HepG2 (cell line): ENCODE measurements at regions not wholly inside any gene's neighbourhood (a gene's known extent, or its start where the extent isn't known, plus 50 kb on each side); places are given as distances from the start of the nearest gene placed in this dataset.

ENCODE experiments used
- ATAC-seq: fragments of 200-7000 bp; cut with Tn5 transposase; 3 replicates; pipeline ENCODE4 v1.9.1; 2020; ENCODE audit warnings: mild to moderate bottlenecking, moderate library complexity
- BruUV-seq: library from RNA; stranded (reverse); fragments of 400-500 nt; replicated peaks from 2 replicates; lab custom pipeline; 2021; lab: Mats Ljungman, UMichigan
- CTCF ChIA-PET: fragments of 300-600 bp; formaldehyde crosslinking; extraction: SDS; loops from one replicate; lab custom pipeline; 2021; ENCODE audit warnings: low total read pairs, inconsistent platforms, low intra/inter-chr PET ratio; lab: Yijun Ruan, JAX
- POLR2A ChIA-PET: fragments of 350-600 bp; sonication (Branson Sonifier 250); formaldehyde crosslinking; loops from one replicate; lab custom pipeline; 2020; ENCODE audit warnings: antibody characterized with exemption, inconsistent platforms; lab: Yijun Ruan, JAX
- DNase-seq: peaks from one replicate; pipeline ENCODE4 v3.0.0-alpha.2; 2015; ENCODE audit warnings: low spot score
- FAIRE-seq: peaks from 3 replicates; lab custom pipeline; 2011; peaks lifted over from hg19 to GRCh38; lab: Jason Lieb, UNC
- H2AFZ ChIP-seq: one replicate; pipeline ENCODE4 v1.6.1; 2011; ENCODE audit warnings: low read length, inconsistent platforms
- H3K27ac ChIP-seq: fragments of 300-600 bp; 3 replicates; pipeline ENCODE4 v1.8.0; 2011; ENCODE audit warnings: mixed run types, mild to moderate bottlenecking, mixed read lengths, low read length, inconsistent platforms; ENCODE audit not compliant: insufficient read depth; ENCODE audit errors: extremely low read length
- H3K27me3 ChIP-seq, 2 experiments: fragments of 200-600 bp in 1 of 2; 2 replicates in 1 of 2; 3 replicates in 1 of 2; pipeline versions ENCODE4 v1.6.0 to v1.8.0; 2011; ENCODE audit warnings: low read length in 2 of 2, mild to moderate bottlenecking in 2 of 2, moderate library complexity in 2 of 2, inconsistent platforms in 1 of 2; ENCODE audit not compliant: insufficient read depth in 2 of 2, control insufficient read depth in 1 of 2
- H3K36me3 ChIP-seq, 2 experiments: fragments of 200-600 bp in 1 of 2; replicated peaks in 1 of 2; 2 replicates in 1 of 2; 3 replicates in 1 of 2; pipeline versions ENCODE4 v1.5.1 to v1.8.0; 2011; ENCODE audit warnings: low read length in 2 of 2, inconsistent platforms in 1 of 2; ENCODE audit not compliant: insufficient read depth in 2 of 2, control insufficient read depth in 1 of 2
- H3K4me1 ChIP-seq: 2 replicates; pipeline ENCODE4 v1.5.1; 2012; ENCODE audit warnings: low read length, inconsistent platforms; ENCODE audit not compliant: insufficient read depth
- H3K4me2 ChIP-seq: 2 replicates; pipeline ENCODE4 v1.6.0; 2011; ENCODE audit warnings: low read depth, low read length, inconsistent platforms
- H3K4me3 ChIP-seq, 3 experiments: fragments of 200-600 bp in 1 of 3; sonication (generic), shearing (Covaris generic) in 1 of 3; replicated peaks in 1 of 3; 2 replicates each; pipeline ENCODE4 v1.5.1; 2011 to 2016; ENCODE audit warnings: low read length in 3 of 3, inconsistent platforms in 2 of 3, low read depth in 2 of 3, mild to moderate bottlenecking in 2 of 3, control low read depth in 1 of 3, mixed read lengths in 1 of 3; ENCODE audit not compliant: insufficient read depth in 1 of 3
- H3K79me2 ChIP-seq: one replicate; pipeline ENCODE4 v1.6.1; 2011; ENCODE audit warnings: low read length, inconsistent platforms; ENCODE audit not compliant: insufficient read depth
- H3K9ac ChIP-seq: 2 replicates; pipeline ENCODE4 v1.6.0; 2011; ENCODE audit warnings: mild to moderate bottlenecking, low read depth, low read length, inconsistent platforms; ENCODE audit not compliant: insufficient read depth
- H3K9me3 ChIP-seq: 2 replicates; pipeline ENCODE4 v1.5.1; 2012; ENCODE audit warnings: mild to moderate bottlenecking, low read length
- H4K20me1 ChIP-seq: 2 replicates; pipeline ENCODE4 v1.6.0; 2011; ENCODE audit warnings: inconsistent platforms, mild to moderate bottlenecking, low read length, moderate library complexity; ENCODE audit not compliant: insufficient read depth
- BCL6 ChIP-seq: IDR thresholded peaks from 2 replicates; pipeline ENCODE4 v1.6.1; 2016; ENCODE audit warnings: missing genetic modification reagents, missing compliant biosample characterization
- CEBPB ChIP-seq: IDR thresholded peaks from 2 replicates; pipeline ENCODE4 v1.6.1; 2011; ENCODE audit warnings: low read depth, low read length, improper control_type of control experiment, borderline replicate concordance
- CEBPG ChIP-seq: IDR thresholded peaks from 2 replicates; pipeline ENCODE4 v1.6.1; 2016
- FOSL1 ChIP-seq: sonication (generic); formaldehyde crosslinking; IDR thresholded peaks from 2 replicates; pipeline ENCODE4 v1.9.0; 2021; ENCODE audit warnings: missing genetic modification reagents, borderline replicate concordance
- GATAD2A ChIP-seq: IDR thresholded peaks from 2 replicates; pipeline ENCODE4 v1.6.1; 2016
- GLI4 ChIP-seq: sonication (generic); formaldehyde crosslinking; IDR thresholded peaks from 2 replicates; pipeline ENCODE4 v1.5.1; 2020; ENCODE audit warnings: missing genetic modification reagents, mild to moderate bottlenecking, moderate library complexity, borderline replicate concordance
- HNF4A ChIP-seq: sonication (generic); formaldehyde crosslinking; IDR thresholded peaks from 2 replicates; pipeline ENCODE4 v1.4.0; 2020; ENCODE audit warnings: missing genetic modification reagents
- KDM2A ChIP-seq: sonication (generic); formaldehyde crosslinking; IDR thresholded peaks from 2 replicates; pipeline ENCODE4 v1.4.0; 2020; ENCODE audit warnings: low read depth, missing genetic modification reagents, borderline replicate concordance
- SPEN ChIP-seq: sonication (generic); formaldehyde crosslinking; IDR thresholded peaks from 2 replicates; pipeline ENCODE4 v1.5.1; 2020; ENCODE audit warnings: low read depth, mild to moderate bottlenecking, missing genetic modification reagents
- ZNF12 ChIP-seq: sonication (generic); formaldehyde crosslinking; IDR thresholded peaks from 2 replicates; pipeline ENCODE4 v1.5.0; 2020; ENCODE audit warnings: missing genetic modification reagents
- ZNF644 ChIP-seq: IDR thresholded peaks from 2 replicates; pipeline ENCODE4 v1.6.1; 2016; ENCODE audit warnings: low read depth
- ZSCAN21 ChIP-seq: sonication (generic); formaldehyde crosslinking; IDR thresholded peaks from 2 replicates; pipeline ENCODE4 v1.8.0; 2022; ENCODE audit warnings: mild to moderate bottlenecking, missing genetic modification reagents, moderate library complexity, borderline replicate concordance
- WGBS: methylation state at CpG from one replicate; pipeline ENCODE4 v1.1.6; 2017; ENCODE audit warnings: low lambda C conversion rate; 5-methylcytosine and 5-hydroxymethylcytosine counted together
- in situ Hi-C: cut with HindIII; loops from 2 replicates; pipeline ENCODE4 v1.10.0; 2017; ENCODE audit warnings: low pct_unique_long_range_greater_than_20kb; ENCODE audit not compliant: extremely low pct_ligation_motif_present
- intact Hi-C: fragments of 100-400 bp; cut with micrococcal nuclease; formaldehyde crosslinking; loops from one replicate; pipeline ENCODE4 v1.10.0; 2022; ENCODE audit not compliant: unreplicated experiment
- TF ChIP-seq, protein P1 (sequence below): sonication (generic); formaldehyde crosslinking; IDR thresholded peaks from 2 replicates; pipeline ENCODE4 v1.4.0; 2020; ENCODE audit warnings: missing genetic modification reagents
- TF ChIP-seq, protein P2 (sequence below), 2 experiments: fragments of 450-650 bp in 1 of 2; sonication (generic) in 1 of 2; formaldehyde crosslinking; IDR thresholded peaks; 2 replicates each; pipeline versions ENCODE4 v1.5.0 to v1.8.0; 2020 to 2022; ENCODE audit warnings: mild to moderate bottlenecking in 1 of 2, missing genetic modification reagents in 1 of 2
- TF ChIP-seq, protein P3 (sequence below): sonication (generic); formaldehyde crosslinking; IDR thresholded peaks from 2 replicates; pipeline ENCODE4 v1.4.0; 2020; ENCODE audit warnings: mild to moderate bottlenecking, missing genetic modification reagents
- TF ChIP-seq, protein P4 (sequence below): sonication (generic); formaldehyde crosslinking; IDR thresholded peaks from 2 replicates; pipeline ENCODE4 v1.4.0; 2020; ENCODE audit warnings: mild to moderate bottlenecking, missing genetic modification reagents

DNA sequence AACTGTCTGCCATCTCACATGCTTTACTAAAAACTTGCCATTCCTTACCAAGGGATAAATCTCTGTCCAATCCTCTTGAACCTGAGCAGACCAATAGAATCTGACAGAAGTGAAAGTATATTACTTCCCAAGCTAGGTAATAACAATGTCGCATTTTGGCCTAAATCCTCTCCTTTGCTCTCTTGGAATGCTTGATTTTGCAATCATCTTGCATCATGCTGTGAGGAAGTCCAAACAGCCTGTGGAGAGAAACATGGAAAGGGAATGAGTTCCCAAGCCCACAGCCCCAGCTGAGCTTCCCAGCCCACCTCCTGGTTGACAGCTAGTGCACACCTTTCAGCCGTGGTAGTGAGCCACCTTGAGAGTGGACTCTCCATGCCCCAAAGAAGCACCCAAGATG, 540.6 kb downstream of the STK39 start:
- DNase-seq (peak; percentile 2), ATAC-seq (no peak), FAIRE-seq (no peak)
- Histone ChIP-seq H3K4me1 (peaks cover 5% of the 10 kb centered on the region; the same call in 1 of the 2 replicates), H3K9me3 (no peaks in the 10 kb centered on the region), H3K27ac (no peak overlapping the region), H3K4me3 (no peak overlapping the region), H3K4me2 (peak overlapping the region; percentile 8; the same call in 1 of the 2 replicates), H4K20me1 (no peaks in the 10 kb centered on the region), H3K36me3 (no peaks in the 10 kb centered on the region), H3K27me3 (no peaks in the 10 kb centered on the region), H3K79me2 (no peaks in the 10 kb centered on the region), H3K9ac (no peak overlapping the region), H2AFZ (no peak overlapping the region)
- in situ Hi-C loops: no loop called here
- ChIA-PET CTCF (no interaction called here), POLR2A (no interaction called here)
- intact Hi-C loops: no loop called here
- WGBS: 0% methylated on average over 2 of the region's 2 CpGs
- no TSS peak for BruUV-seq
- TF ChIP-seq ZSCAN21: no peak
- TF ChIP-seq, protein P1, sequence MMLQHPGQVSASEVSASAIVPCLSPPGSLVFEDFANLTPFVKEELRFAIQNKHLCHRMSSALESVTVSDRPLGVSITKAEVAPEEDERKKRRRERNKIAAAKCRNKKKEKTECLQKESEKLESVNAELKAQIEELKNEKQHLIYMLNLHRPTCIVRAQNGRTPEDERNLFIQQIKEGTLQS (CRISPR knock-in tag): peak; percentile 49; the same call in 1 of the 2 replicates
- TF ChIP-seq SPEN (CRISPR knock-in tag): no peak
- TF ChIP-seq GATAD2A (CRISPR knock-in tag): no peak
- TF ChIP-seq, protein P2, sequence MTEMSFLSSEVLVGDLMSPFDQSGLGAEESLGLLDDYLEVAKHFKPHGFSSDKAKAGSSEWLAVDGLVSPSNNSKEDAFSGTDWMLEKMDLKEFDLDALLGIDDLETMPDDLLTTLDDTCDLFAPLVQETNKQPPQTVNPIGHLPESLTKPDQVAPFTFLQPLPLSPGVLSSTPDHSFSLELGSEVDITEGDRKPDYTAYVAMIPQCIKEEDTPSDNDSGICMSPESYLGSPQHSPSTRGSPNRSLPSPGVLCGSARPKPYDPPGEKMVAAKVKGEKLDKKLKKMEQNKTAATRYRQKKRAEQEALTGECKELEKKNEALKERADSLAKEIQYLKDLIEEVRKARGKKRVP (CRISPR knock-in tag; IDR thresholded peaks at IDR 0.05): peak in 1 of 2 experiments; percentile 92; a peak in 2 of 4 replicates
- TF ChIP-seq GLI4: no peak
- peak; percentile 80; the same call in 1 of the 2 replicates for TF ChIP-seq CEBPB
- no peak for TF ChIP-seq KDM2A (CRISPR knock-in tag)
- no peak for TF ChIP-seq FOSL1 (CRISPR knock-in tag)
- TF ChIP-seq, protein P3, sequence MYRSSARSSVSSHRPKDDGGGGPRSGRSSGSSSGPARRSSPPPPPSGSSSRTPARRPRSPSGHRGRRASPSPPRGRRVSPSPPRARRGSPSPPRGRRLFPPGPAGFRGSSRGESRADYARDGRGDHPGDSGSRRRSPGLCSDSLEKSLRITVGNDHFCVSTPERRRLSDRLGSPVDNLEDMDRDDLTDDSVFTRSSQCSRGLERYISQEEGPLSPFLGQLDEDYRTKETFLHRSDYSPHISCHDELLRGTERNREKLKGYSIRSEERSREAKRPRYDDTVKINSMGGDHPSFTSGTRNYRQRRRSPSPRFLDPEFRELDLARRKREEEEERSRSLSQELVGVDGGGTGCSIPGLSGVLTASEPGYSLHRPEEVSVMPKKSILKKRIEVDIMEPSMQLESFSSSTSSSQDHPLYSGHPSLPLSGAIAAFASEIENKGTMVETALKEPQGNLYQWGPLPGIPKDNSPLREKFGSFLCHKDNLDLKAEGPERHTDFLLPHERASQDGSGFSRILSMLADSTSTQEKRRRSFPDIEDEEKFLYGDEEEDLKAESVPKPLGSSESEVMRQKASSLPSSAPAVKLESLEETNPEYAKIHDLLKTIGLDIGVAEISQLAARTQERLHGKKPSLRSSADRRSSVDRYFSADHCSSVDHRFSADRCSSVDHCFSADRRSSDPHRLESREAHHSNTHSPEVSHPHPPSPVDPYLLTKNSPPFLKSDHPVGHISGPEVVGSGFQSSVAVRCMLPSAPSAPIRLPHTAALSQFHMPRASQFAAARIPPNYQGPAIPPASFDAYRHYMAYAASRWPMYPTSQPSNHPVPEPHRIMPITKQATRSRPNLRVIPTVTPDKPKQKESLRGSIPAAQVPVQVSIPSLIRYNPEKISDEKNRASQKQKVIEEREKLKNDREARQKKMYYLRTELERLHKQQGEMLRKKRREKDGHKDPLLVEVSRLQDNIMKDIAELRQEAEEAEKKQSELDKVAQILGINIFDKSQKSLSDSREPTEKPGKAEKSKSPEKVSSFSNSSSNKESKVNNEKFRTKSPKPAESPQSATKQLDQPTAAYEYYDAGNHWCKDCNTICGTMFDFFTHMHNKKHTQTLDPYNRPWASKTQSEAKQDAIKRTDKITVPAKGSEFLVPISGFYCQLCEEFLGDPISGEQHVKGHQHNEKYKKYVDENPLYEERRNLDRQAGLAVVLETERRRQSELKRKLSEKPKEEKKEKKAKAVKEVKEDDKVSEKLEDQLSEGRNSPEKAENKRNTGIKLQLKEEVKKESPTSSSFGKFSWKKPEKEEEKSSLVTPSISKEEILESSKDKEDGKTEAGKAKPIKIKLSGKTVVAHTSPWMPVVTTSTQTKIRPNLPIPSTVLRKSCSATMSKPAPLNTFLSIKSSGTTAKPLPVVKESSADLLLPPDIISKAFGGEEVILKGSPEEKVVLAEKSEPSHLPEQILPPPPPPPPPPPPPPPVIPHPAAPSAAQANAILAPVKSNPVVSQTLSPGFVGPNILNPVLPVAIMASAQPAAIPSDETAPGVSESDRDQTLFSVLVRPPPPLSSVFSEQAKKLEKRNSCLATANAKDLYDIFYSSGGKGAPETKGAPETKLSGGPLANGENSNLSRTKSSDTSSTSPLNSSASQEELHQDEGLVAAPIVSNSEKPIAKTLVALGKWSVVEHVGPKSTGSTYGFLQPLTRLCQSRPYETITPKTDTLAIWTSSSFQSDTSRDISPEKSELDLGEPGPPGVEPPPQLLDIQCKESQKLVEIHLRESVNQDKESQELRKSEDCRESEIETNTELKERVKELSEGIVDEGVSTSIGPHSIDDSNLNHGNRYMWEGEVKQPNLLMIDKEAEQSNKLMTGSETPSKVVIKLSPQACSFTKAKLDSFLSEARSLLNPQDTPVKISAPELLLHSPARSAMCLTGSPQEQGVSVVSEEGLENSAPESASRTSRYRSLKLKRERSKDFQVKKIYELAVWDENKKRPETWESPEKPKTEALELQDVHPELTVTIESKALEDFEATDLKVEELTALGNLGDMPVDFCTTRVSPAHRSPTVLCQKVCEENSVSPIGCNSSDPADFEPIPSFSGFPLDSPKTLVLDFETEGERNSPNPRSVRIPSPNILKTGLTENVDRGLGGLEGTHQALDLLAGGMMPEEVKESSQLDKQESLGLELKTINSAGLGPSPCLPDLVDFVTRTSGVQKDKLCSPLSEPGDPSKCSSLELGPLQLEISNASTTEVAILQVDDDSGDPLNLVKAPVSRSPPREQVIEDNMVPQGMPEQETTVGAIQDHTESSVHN: no peak
- TF ChIP-seq, protein P4, sequence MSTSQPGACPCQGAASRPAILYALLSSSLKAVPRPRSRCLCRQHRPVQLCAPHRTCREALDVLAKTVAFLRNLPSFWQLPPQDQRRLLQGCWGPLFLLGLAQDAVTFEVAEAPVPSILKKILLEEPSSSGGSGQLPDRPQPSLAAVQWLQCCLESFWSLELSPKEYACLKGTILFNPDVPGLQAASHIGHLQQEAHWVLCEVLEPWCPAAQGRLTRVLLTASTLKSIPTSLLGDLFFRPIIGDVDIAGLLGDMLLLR (CRISPR knock-in tag): no peak
- TF ChIP-seq BCL6 (CRISPR knock-in tag): peak; percentile 59; the same call in 1 of the 2 replicates
- 0 out of 2 replicates have a peak, but pooled peaks have one; percentile 21 for TF ChIP-seq HNF4A (CRISPR knock-in tag)
- TF ChIP-seq ZNF644 (CRISPR knock-in tag): 0 out of 2 replicates have a peak, but pooled peaks have one; percentile 60
- peak; percentile 83 for TF ChIP-seq CEBPG (CRISPR knock-in tag)
- 0 out of 2 replicates have a peak, but pooled peaks have one; percentile 15 for TF ChIP-seq ZNF12
